HG02763 (cell line): ENCODE measurements at regions not wholly inside any gene's neighbourhood (a gene's known extent, or its start where the extent isn't known, plus 50 kb on each side); places are given as distances from the start of the nearest gene placed in this dataset.

ENCODE experiments used
- ATAC-seq: cut with Tn5 transposase; IDR thresholded peaks from one replicate; pipeline ENCODE4 v1.9.1; 2021; ENCODE audit warnings: mild to moderate bottlenecking, moderate library complexity; ENCODE audit not compliant: unreplicated experiment

DNA sequence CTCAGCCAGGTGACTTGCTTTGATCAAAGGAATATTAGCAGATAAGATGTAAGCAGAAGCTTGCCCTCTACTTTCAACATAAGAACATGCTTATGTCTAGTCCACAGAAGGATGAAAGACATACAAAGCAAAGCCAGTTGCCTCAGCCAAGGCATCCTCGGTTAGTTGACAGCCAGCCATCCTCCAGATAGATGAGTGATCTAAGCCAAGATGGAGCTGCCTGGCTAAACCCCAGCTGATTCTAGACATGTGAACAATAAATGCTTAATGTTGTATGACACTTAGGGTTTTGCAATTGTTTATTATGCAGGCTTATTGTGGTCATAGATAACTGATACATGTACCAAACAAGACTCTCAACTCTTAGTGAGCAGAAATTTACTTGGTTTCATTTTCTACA, 157.6 kb upstream of the TMTC2 start:
- ATAC-seq: no peak

DNA sequence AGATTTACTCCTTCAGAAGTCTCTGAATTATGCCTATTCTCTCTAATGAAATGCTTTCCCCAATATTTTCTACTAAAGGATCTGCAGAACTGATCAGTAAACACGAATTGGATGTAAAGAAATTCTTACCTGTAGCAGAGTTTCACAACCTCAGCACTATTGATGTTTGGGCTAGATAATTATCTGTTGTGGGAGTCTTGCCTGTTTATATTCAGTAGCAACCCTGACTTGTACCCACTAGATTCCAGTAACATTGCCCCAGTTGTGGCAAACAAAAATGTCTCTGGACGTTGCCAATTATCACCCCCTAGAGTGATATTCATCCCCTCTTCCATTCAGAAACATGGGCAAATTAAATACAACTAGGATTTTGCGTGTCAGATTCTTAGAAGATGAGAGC, 156.8 kb upstream of the TMTC2 start:
- ATAC-seq: no peak

DNA sequence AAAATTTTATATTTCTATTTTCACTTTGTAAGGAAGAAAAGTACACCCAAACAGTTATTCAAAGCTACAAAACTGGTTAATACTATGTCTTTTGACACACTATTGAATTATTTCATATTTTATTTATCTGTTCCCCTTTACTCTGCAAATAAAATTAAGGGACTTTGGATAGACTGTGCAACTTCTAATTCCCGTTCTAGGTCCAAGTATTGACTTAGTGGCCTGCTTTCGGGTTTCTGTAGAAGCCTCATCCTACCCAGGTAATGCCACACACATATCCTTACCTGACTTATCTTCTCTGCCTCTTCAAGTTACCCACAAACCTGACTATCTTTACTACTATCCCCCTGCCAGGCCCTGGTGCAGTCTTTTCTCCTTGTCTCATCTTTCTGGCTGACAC, 156.3 kb upstream of the TMTC2 start:
- no peak for ATAC-seq

DNA sequence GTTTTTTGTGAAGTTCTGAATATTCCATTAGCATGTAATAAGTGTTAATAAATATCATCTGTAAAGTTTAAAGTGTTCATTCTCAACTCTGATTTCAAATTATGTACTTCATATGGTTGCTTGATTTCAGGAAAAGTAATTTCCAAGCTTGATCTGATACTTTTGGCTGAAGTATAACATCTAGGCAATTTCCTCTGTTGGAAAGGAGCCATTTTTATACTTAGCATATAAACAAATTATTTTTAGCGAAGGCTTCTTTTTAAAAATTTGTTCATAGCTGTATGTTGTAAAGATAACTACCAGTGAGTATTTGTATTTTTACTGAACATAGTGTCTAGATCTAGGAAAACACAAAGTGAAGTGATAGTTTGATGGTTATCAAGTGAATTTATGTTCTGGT, 153.4 kb upstream of the TMTC2 start:
- ATAC-seq: no peak

DNA sequence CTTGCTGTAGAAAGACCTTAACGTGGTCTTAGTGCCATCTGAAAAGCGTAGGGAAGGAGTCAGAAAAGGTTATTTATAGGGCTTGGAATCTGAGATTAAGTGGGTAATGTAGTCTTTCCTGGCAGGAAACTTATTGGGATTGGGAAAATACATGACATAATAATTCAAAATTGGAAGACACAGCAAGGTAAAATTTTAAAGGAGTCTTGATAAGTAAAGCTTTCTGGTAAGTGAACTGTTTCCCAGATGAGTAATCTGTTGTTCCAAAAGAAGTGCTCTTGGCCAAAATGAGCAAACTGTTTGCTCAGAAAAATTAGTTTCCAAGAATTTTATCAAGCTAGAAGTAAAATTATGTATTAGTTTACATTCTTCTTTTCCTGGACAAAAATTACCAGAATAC, 149.3 kb upstream of the TMTC2 start:
- ATAC-seq: no peak

DNA sequence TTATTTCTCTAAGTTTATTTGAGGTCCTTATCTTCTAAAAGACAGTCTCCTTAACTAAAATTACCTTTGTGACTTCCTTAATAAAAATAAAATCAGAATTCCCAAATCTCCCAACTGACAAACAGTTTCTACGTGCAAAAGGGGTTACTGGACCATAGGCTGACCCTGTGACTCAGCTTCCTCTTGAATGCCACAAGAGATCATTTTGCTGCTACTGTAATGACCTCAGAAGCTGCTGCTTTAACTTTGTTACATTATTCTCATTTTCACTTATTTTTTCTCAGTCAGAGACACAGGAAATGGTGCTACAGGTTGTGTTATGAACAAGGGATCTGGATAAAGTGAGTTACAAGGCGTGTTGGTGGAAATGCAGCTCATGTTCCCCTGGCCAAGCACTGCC, 132.2 kb upstream of the TMTC2 start:
- peak; percentile 63 for ATAC-seq

DNA sequence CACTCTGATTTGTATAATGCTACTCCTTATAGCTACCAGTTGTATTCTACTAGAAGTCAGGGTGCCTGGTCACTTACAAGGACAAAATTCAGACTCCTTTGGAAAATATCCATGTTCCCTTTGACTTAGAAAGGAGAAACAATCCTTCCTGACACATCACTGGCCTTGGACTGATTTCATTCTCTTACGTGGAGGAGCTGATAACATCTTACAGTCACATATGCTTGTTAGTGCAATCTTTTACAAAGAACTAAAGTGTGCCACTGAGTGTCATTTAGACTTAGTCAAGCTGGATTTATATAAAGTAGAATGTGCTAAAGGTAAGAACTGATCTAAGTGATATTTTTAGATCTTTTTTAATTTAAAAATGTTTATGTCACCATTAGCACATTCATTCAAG, 131.0 kb upstream of the TMTC2 start:
- no peak for ATAC-seq

DNA sequence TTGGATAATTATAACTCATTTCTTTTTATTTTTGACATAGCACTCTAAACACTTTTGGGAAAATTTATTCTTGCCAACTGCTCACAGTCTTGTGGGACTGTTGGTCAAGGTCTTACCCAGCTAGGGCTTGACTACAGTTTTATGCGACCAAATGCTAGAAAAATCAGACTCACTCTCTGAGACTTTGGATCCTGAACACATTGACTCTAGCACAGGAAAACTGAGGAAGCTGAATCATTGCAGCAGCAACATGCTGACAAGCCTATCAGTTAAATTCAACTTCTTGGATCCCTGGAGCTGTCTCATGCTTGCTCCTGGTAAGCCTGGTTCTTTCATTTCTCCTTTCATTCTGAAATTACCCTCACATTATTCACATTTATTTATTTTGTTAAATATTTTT, 120.7 kb upstream of the TMTC2 start:
- ATAC-seq: no peak

DNA sequence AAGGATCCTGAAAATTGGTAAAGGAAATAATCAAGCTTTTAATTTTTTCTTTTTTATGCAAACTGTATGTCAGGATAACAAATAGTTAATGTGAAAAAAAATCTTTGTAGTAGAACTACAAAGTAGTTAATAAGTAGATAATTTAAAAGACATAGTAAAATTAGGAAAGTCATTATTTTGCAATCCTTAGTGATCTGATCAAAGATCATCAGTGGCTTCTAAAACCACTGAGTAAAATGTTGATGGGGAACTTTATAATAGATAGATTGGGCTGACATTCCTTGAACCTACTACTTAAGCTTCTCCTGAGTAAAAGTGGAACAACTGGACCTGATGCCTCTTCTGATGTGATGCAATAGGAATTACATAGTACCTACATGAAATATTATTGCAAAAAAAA, 119.0 kb upstream of the TMTC2 start:
- ATAC-seq: no peak

DNA sequence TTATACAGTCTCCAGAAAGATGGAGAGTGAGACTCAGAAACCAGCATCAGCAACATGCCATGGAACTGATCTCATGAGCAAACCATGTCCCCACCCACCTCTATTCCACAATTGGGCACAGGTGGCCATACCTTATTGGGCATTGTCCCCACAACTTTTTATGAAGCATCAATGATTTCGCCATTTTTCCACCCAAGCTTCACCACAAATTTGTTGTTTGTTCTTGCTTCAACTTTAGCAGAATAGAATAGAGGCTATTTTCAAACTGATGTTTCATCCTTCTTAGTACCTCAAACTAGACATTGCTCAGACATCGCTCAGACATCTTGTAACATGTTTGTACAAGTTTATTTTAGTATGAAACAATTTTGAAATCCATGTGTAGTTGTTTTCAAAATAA, 112.5 kb upstream of the TMTC2 start:
- ATAC-seq: no peak

DNA sequence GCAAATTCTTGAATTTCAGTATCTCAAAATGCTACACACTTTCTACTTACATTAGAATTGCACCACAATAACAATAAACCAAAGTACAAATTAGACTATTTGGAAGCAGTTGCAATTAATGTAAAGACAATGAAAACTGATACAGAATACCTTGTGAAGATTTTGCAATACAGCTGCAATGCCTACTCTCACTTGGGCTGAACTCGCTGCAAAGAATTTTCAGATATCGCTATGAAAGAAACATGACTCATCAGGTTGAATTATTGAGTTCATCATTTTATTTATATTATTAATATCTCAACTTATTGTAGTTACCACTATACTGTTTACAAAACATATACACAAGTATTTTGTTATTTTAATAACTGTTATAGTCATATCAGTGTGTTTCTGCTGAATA, 108.0 kb upstream of the TMTC2 start:
- no peak for ATAC-seq

DNA sequence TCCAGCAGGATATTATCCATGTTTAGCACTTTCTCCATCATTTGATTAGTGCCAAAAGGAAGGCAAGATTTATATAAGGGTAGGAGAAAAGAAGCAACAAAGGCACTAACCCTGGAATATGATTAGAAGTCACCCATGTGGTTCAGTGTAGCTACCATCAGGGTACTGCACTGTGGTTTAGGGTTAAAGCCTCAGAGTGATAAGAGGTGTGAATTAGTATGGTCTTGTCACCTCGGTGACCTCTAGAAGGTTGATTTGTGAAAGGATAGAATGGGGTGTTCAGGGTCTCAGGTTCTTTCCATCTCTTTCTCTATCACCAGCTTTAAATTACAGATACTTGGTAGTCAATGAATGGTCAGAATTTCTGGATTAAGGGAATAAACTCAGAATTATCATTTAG, 103.0 kb upstream of the TMTC2 start:
- no peak for ATAC-seq

DNA sequence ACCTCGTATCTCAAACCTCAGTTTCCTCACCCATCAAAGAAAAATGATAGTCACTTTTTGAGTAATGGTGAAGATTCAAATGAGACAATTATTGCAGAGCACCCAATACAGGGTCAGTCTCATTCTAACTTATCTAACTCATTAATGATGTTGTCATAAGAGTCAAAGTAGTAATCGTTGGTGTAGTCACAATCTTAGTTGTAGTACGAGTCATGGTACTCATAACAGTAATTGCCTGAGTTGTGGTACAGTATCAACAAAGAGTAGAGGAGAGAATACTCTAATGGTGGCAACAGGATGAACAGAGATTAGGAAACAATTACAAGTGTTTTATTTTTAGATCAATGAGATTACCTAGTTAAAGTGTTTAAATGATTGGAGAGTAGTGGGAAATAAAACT, 93.6 kb upstream of the TMTC2 start:
- no peak for ATAC-seq

DNA sequence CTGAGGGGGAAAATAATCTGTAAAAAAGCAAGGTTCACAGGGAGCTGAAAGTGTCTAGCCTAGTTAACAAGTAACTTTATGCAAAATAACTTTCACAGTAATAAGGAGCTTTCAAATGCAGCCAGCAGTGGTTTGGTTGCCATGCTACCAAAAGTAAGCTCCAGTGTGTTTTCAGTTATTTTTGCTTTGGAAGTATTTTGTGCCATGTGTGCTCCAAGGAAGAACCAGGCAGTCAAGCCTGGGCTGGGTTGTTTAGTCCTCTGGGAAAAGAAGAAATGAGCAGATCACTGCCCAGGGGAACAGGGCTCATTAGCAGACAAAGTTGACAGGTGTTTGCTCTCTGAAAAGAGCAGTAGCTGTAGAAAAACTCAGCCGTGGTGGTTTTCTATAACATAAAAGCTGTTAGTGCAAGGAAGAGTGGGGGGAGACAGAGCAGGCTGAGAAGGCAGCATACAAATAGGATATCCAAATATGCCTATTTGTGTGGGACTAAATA, 92.8 kb upstream of the TMTC2 start:
- peak; percentile 94 for ATAC-seq

DNA sequence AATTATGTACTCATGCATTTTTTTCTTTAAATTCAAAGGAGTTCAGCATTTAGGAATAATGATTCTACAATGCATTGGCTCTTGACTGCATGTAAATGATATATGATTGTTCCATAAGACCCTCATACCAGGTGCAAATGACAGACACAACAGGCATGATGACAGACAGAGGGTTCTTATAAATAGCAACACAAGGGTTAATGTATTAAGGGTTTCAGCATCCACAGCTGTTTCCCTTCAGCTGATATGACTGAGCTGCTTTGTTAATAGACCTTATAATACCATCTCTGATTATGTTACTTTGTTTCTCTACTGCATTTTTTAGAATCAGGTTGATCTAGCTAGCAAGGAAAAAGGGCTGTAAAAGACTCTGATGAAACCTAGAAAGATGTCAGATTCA, 90.8 kb upstream of the TMTC2 start:
- no peak for ATAC-seq

DNA sequence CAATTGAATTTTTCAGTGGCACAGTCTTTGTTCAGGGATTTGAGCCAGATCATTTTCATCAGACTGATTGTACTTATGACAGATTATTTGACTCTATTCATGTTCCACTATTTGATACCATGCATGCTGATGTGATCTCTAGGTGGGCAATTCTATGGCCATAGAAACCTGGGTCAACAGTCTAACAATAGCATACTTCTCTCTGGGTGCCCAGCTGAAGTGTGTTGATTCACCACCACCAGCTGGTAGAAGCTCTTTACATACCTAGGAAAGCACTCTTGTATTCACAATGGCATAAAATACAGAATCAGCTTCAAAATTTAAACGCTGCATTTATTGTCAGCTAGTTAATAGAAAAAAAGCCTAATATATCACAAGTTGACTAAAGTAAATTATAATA, 90.2 kb upstream of the TMTC2 start:
- no peak for ATAC-seq

DNA sequence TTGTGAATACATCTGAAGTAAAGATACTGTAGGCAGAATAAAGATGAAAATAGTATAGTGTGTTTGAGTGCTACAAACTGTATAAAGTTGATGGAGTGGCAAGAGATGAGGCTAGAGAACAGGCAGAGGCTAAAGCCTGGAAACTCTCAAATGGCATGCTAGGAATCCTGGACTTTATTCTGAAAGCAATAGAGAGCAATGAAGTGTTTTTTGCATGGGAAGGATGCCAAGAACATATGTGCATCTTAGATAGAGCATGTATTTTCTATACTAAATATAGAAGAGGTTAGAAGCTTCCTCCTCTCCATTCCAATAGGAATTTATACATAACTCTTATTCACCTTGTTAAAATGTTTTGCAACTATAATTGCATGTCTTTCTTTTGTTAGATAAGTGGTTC, 86.3 kb upstream of the TMTC2 start:
- ATAC-seq: no peak

DNA sequence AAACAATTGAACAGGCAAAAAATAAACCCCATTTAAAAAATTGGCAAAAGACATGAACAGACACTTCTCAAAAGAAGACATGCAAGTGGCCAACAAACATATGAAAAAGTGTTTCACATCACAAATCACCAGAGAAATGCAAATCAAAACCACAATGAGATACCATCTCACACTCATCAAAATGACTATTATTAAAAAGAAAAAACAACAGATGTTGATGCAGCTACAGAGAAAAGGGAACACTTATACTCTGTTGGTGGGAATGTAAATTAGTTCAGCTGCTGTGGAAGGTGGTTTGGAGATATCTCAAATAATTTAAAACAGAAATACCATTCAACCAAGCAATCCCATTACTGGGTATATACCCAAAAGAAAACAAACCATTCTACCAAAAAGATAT, 83.1 kb upstream of the TMTC2 start:
- peak; percentile 56 for ATAC-seq

DNA sequence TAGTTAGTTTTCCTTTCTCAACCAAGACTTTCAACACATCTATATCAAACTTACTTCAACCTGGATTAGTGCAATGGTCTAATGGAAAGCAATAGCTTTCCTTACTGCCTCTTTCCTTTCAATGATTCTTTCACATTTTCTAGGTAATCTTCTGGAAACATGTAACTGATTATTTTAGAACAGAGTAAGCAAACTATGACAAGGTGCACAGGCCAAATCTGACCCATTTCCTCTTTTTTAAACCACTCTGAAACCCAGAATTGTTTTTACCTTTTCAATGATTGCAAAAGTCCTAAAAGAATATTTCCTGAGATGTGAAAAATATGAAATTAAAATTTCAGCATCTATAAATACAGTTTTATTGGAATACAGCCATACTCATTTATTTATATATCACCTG, 81.6 kb upstream of the TMTC2 start:
- peak; percentile 63 for ATAC-seq

DNA sequence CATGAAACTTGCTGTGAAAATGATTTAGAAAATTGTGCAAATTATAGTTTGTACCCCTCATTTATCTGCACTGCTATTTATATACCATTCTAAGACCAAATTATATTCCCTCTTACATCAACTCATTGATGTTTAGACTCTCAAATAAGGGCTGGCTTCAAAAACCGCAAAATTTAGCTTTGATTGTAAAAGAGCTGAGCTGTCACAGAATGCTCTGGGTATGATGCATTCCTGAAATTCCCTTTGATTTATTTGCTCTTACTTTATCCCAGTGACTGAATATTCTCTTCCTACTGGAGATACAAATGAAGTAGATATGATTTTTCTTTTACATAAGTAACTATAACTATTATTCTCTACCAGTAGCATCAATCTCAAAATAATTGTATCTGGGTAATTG, 78.0 kb upstream of the TMTC2 start:
- ATAC-seq: no peak

DNA sequence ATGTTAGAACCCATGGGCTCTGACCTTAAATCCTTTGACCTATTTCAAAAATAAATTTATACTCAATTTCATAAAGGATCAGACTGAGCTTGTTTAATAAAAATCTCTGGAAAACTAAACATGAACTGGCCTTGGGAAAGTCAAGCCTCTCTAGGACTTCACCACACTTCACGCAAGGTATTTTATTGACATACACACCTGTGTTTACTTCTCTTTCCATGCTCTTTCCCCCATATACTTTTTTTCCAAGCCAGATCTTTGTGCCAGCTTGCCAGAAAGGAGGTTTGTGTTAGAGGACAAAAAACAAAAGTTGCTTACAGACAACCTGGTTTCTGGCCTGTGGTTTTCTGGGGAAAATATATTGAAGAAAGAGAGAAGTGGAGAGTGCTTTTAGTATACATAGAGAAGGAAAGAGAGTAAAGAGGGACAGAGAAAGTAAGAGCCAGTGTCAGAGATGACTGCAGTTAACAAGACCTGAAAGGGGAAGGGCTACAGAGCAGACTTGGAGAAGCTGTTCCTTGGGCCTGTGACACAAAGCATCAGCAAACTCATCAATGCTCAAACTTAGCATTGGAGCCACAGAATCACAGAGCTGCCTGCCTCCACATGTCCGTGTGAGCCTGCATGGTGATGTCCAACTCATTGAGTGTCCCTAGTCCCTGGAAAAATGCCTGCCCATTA, 77.3 kb upstream of the TMTC2 start:
- ATAC-seq: no peak

DNA sequence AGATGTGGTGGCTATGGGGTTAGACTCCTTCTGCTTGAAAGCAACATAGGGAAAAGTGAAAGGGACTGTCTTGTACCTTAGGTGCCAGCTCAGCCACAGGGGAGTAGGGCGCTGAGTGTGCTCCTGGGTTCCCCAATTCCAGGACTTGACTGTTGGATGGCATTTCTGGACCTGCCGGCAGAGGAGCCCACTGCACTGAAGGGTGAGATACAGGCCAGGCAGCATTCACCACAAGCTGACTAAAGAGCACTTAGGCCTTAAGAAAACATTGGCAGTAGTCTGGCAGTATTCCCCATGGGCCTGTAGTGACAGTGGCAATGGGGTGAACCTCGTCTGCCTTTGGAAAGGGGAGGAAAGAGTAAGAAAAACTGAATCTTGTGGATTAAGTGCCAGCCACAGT, 67.1 kb upstream of the TMTC2 start:
- ATAC-seq: no peak

DNA sequence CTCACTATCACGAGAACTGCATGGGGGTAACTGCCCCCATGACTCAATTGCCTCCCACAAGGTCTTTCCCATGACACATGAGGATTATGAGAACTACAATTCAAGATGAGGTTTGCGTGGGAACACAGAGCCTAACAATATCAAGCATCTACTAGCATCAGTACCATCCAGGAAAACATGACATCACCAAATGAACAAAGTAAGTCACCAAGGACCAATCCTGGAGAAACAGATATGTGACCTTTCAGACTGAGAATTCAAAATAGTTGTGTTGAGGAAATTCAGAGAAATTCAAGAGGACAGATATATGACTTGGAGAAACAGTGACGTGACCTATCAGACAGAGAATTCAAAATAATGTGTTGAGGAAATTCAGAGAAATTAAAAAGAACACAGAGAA, 65.8 kb upstream of the TMTC2 start:
- ATAC-seq: no peak
